B cell (primary cell): ENCODE measurements at regions not wholly inside any gene's neighbourhood (a gene's known extent, or its start where the extent isn't known, plus 50 kb on each side); places are given as distances from the start of the nearest gene placed in this dataset.

Source experiments
- ATAC-seq: fragments of 200-7000 bp; cut with Tn5 transposase; one replicate; pipeline ENCODE4 v1.10.0; 2021; ENCODE audit warnings: low read depth, mild to moderate bottlenecking, moderate number of reproducible peaks, moderate library complexity
- CTCF ChIA-PET: fragments of 350-600 bp; sonication (Branson Sonifier 250); formaldehyde crosslinking; loops from one replicate; lab custom pipeline; 2021; ENCODE audit warnings: antibody characterized with exemption, inconsistent platforms; lab: Charles Lee
- POLR2A ChIA-PET: fragments of 350-600 bp; sonication (Branson Sonifier 250); formaldehyde crosslinking; loops from one replicate; lab custom pipeline; 2021; ENCODE audit warnings: antibody characterized with exemption; lab: Charles Lee
- DNase-seq: peaks from one replicate; pipeline ENCODE4 v3.0.0; 2013
- H2AFZ ChIP-seq: 2 replicates; pipeline ENCODE4 v1.6.1; 2012; ENCODE audit warnings: mild to moderate bottlenecking, low read depth, low read length; ENCODE audit not compliant: insufficient read depth, poor library complexity, severe bottlenecking
- H3K27ac ChIP-seq, 2 donors: 1 replicate in 1 of 2; 2 replicates in 1 of 2; pipeline ENCODE4 v1.5.1; 2012 to 2013; ENCODE audit warnings: low read length in 2 of 2, mild to moderate bottlenecking in 2 of 2, moderate library complexity in 1 of 2
- H3K27me3 ChIP-seq, 4 experiments: fragments of 200-600 bp in 1 of 4; sonication (generic) in 1 of 4; replicated peaks in 1 of 4; 1 replicate in 2 of 4; 2 replicates in 2 of 4; pipeline versions ENCODE4 v1.6.1 to v1.7.0; 2013 to 2016; ENCODE audit warnings: low read length in 3 of 4, mild to moderate bottlenecking in 2 of 4, mixed read lengths in 1 of 4, moderate library complexity in 1 of 4; ENCODE audit not compliant: insufficient read depth in 4 of 4, control insufficient read depth in 3 of 4; ENCODE audit errors: control extremely low read depth in 1 of 4
- H3K36me3 ChIP-seq, 2 experiments: replicated peaks in 1 of 2; 1 replicate in 1 of 2; 2 replicates in 1 of 2; pipeline versions ENCODE4 v1.6.1 to v1.7.1; 2013; ENCODE audit warnings: low read length in 1 of 2; ENCODE audit not compliant: insufficient read depth in 2 of 2, control insufficient read depth in 1 of 2; ENCODE audit errors: control extremely low read depth in 1 of 2, extremely low read depth in 1 of 2
- H3K4me1 ChIP-seq, 2 donors: fragments of 200-600 bp in 1 of 2; sonication (generic) in 1 of 2; 1 replicate in 1 of 2; 2 replicates in 1 of 2; pipeline versions ENCODE4 v1.5.1 to v1.6.1; 2013 to 2017; ENCODE audit warnings: low read length in 2 of 2; ENCODE audit not compliant: control insufficient read depth in 2 of 2, insufficient read depth in 2 of 2
- H3K4me2 ChIP-seq: replicated peaks from 2 replicates; pipeline ENCODE3; 2012; ENCODE audit warnings: mild to moderate bottlenecking, low read depth, low read length; ENCODE audit not compliant: poor library complexity, severe bottlenecking
- H3K4me3 ChIP-seq, 5 experiments: fragments of 200-600 bp in 1 of 5; sonication (generic) in 1 of 5; 1 replicate in 3 of 5; 2 replicates in 2 of 5; pipeline versions ENCODE4 v1.5.1 to v1.7.0; 2011 to 2016; ENCODE audit warnings: low read length in 4 of 5, mild to moderate bottlenecking in 4 of 5, low read depth in 2 of 5, control low read depth in 1 of 5, moderate library complexity in 1 of 5; ENCODE audit not compliant: insufficient read depth in 1 of 5; ENCODE audit errors: control extremely low read depth in 1 of 5, extremely low read depth in 1 of 5
- H3K79me2 ChIP-seq: fragments of 200-600 bp; sonication (generic); one replicate; pipeline ENCODE4 v1.6.0; 2016; ENCODE audit warnings: low read length; ENCODE audit not compliant: control insufficient read depth, insufficient read depth
- H3K9ac ChIP-seq: fragments of 200-600 bp; sonication (generic); 2 replicates; pipeline ENCODE4 v1.6.1; 2017; ENCODE audit warnings: mild to moderate bottlenecking, low read length, moderate library complexity
- H3K9me3 ChIP-seq, 3 donors: one replicate each; pipeline versions ENCODE4 v1.6.1 to v1.7.1; 2013; ENCODE audit warnings: low read length in 2 of 3; ENCODE audit not compliant: control insufficient read depth in 2 of 3, insufficient read depth in 1 of 3; ENCODE audit errors: control extremely low read depth in 1 of 3
- H4K20me1 ChIP-seq: 2 replicates; pipeline ENCODE4 v1.6.0; 2012; ENCODE audit warnings: mild to moderate bottlenecking, low read length; ENCODE audit not compliant: insufficient read depth, control insufficient read depth, poor library complexity, severe bottlenecking
- H3K27ac Mint-ChIP-seq: one replicate; pipeline ENCODE4 v1.8.0; 2021; ENCODE audit warnings: mixed read lengths
- H3K27me3 Mint-ChIP-seq: one replicate; pipeline ENCODE4 v1.8.0; 2021; ENCODE audit warnings: mixed read lengths
- H3K4me1 Mint-ChIP-seq: one replicate; pipeline ENCODE4 v1.8.0; 2021; ENCODE audit warnings: mixed read lengths
- H3K4me3 Mint-ChIP-seq: one replicate; pipeline ENCODE4 v1.8.0; 2021; ENCODE audit warnings: mixed read lengths
- H3K9me3 Mint-ChIP-seq: one replicate; pipeline ENCODE4 v1.8.0; 2022; ENCODE audit warnings: mixed read lengths; ENCODE audit not compliant: insufficient read depth
- CTCF ChIP-seq: fragments of 200-600 bp; IDR thresholded peaks from one replicate; pipeline ENCODE4 v1.8.0; 2022; ENCODE audit warnings: antibody characterized with exemption, mild to moderate bottlenecking
- EZH2 ChIP-seq: IDR thresholded peaks from 2 replicates; pipeline ENCODE4 v1.6.1; 2012; ENCODE audit warnings: borderline replicate concordance, low read depth, mild to moderate bottlenecking, moderate library complexity, low read length; ENCODE audit not compliant: insufficient read depth, poor library complexity, severe bottlenecking
- WGBS: methylation state at CpG from one replicate; pipeline ENCODE4 v1.1.5; 2013; ENCODE audit warnings: missing lambda C conversion rate; ENCODE audit not compliant: insufficient coverage; 5-methylcytosine and 5-hydroxymethylcytosine counted together
- intact Hi-C: fragments of 100-400 bp; cut with micrococcal nuclease; formaldehyde crosslinking; loops from one replicate; pipeline ENCODE4 v1.10.0; 2022

GRCh38 chr7:8982338-8982992, 549.1 kb downstream of the NXPH1 start:
- no peaks in the 10 kb centered on the region for H3K4me1 ChIP-seq
- H3K9ac ChIP-seq = no peak overlapping the region
- no CpG with 5 or more reads among the region's 2 CpGs for WGBS
- no peak for DNase-seq
- POLR2A ChIA-PET = no interaction called here
- Mint-ChIP-seq H3K27me3 (no peaks in the 10 kb centered on the region), H3K27ac (no peak overlapping the region), H3K4me3 (no peak overlapping the region), H3K4me1 (no peaks in the 10 kb centered on the region), H3K9me3 (no peaks in the 10 kb centered on the region)
- no peak overlapping the region for H2AFZ ChIP-seq
- no peak overlapping the region for H3K4me2 ChIP-seq
- H3K36me3 ChIP-seq = no peaks in the 10 kb centered on the region
- H3K79me2 ChIP-seq = no peaks in the 10 kb centered on the region
- ATAC-seq = no peak
- H3K27ac ChIP-seq = no peak overlapping the region
- H4K20me1 ChIP-seq = no peaks in the 10 kb centered on the region
- TF ChIP-seq CTCF (no peak), EZH2 (no peak)
- H3K9me3 ChIP-seq = no peaks in the 10 kb centered on the region
- intact Hi-C loops = no loop called here
- no peak overlapping the region for H3K4me3 ChIP-seq
- H3K27me3 ChIP-seq = no peaks in the 10 kb centered on the region
- CTCF ChIA-PET = no interaction called here

GRCh38 chr7:8985255-8985654, 551.8 kb downstream of the NXPH1 start:
- ATAC-seq = no peak
- H3K27me3 Mint-ChIP-seq = no peaks in the 10 kb centered on the region
- Histone ChIP-seq H3K36me3 (no peaks in the 10 kb centered on the region), H3K27me3 (no peaks in the 10 kb centered on the region), H3K9ac (no peak overlapping the region), H3K9me3 (no peaks in the 10 kb centered on the region), H3K4me1 (no peaks in the 10 kb centered on the region), H3K27ac (no peak overlapping the region), H3K4me2 (no peak overlapping the region), H2AFZ (no peak overlapping the region), H4K20me1 (no peaks in the 10 kb centered on the region), H3K4me3 (no peak overlapping the region), H3K79me2 (no peaks in the 10 kb centered on the region)
- intact Hi-C loops = no loop called here
- TF ChIP-seq CTCF (no peak), EZH2 (no peak)
- WGBS = no CpG with 5 or more reads among the region's 3 CpGs
- no peaks in the 10 kb centered on the region for H3K4me1 Mint-ChIP-seq
- H3K4me3 Mint-ChIP-seq = no peak overlapping the region
- H3K27ac Mint-ChIP-seq = no peak overlapping the region
- ChIA-PET POLR2A (no interaction called here), CTCF (no interaction called here)
- H3K9me3 Mint-ChIP-seq = no peaks in the 10 kb centered on the region
- DNase-seq = no peak
